CD4-positive, alpha-beta T cell treated with Interferon alpha-2 for 1 hour (primary cell): ENCODE measurements at regions not wholly inside any gene's neighbourhood (a gene's known extent, or its start where the extent isn't known, plus 50 kb on each side); places are given as distances from the start of the nearest gene placed in this dataset.
"Not testable (repeated sequence)": the region's sequence is repeated elsewhere in the genome, so short reads cannot be mapped to it uniquely, and the experiment has no call there.

Source experiments
- DNase-seq, 2 donors: peaks; one replicate each; pipeline ENCODE4 v3.0.0-alpha.2; 2020 to 2022

DNA sequence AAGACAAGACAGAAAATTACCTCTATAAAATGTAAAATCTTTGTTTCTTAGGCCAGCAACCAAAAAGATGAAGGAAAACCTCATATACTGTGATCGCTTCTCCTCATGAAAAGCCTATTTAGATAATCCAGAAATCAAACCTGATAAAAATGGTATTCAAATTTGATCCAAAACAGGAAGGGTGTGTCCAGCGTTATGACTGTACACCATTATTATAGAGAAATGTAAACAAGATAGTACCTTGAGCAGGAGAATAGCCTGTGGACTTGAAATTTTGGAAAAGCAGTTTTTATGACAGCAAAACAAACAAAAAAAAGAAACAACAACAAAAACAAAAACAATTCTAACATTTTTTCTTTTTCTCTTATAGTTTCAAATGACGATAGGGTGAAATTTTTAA, 1382.8 kb upstream of the CDH9 start:
- DNase-seq, result no peak

DNA sequence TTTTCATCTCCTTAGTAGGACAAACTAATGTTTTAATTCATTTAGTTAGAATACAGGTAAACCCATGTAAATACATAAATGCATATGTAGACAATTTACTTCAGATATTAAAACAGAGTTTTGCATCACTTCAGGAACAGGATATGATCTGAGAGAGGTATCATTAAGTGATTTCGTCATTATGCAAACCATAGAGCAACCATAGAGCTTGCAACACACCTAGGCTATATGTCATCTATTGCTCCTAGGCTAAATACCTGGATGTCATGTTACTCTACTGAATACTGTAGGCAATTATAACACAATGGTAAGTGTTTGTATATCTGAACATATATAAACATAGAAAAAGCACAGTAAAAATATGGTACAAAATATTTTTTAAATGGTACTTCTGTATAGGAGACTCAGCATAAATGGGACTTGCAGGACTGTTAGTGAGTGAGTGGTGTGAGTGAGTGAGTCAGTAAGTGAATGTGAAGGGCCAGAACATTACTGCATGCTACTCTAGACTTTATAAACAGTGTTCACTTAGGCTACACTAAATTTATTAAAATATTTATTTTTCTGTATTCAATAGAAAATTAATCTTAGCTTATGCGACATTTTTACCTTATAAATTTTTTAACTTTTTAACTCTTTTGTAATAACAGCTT, 1377.5 kb upstream of the CDH9 start:
- no peak for DNase-seq

DNA sequence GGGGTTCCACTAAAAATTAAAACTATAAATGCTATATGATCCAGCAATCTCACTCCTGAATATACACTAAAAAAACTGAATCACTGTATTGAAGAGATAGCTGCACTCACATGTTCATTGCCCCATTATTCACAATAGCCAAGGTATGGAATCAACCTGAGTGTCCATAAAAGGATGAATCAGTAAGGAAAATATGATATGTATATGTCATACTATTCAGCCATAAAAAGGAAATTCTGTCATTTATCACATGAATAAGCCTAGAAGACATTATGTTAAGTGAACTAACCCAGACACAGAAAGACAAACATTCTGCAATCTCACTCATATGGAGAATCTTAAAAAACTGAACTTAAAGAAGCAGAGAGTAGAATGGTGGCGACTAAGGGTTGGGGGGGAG, 1376.2 kb upstream of the CDH9 start:
- no peak for DNase-seq

DNA sequence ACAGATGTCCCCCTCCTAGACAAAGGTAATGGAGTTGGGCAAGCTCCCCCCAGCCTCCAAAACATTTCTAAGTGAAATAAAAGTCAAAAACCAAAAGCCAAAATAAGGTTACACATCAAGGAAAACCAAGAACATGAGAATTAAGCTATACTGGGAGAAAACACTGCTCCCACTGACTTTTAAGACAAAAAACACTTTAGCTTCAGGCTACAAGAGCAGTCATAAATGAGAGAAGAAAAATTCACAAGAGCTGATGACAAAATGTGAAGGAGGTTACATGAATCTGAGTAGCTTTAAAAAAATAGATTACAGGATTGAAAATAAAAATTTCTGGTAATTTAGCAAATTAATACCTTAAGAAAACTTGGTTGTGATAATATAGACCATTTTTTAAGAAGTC, 1370.3 kb upstream of the CDH9 start:
- no peak for DNase-seq

DNA sequence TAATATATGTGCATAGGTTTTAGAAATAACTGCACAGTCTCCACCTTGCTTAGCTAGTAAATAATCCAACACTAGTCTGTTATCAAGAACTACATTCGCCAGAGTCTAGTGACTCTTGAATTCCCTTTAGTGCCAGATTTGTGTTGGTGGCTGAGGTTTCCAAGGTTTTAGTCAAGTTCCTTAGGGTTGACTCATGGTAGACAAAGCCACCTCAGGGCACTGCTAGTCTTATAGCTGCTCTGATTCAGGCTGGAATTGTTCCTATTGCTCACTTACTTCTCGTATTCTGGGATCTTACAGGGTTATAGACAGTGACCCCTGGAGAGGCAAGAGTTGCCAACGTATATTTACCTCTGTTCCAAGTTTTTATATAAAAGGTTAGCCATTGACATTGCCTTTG, 1369.8 kb upstream of the CDH9 start:
- no peak for DNase-seq

DNA sequence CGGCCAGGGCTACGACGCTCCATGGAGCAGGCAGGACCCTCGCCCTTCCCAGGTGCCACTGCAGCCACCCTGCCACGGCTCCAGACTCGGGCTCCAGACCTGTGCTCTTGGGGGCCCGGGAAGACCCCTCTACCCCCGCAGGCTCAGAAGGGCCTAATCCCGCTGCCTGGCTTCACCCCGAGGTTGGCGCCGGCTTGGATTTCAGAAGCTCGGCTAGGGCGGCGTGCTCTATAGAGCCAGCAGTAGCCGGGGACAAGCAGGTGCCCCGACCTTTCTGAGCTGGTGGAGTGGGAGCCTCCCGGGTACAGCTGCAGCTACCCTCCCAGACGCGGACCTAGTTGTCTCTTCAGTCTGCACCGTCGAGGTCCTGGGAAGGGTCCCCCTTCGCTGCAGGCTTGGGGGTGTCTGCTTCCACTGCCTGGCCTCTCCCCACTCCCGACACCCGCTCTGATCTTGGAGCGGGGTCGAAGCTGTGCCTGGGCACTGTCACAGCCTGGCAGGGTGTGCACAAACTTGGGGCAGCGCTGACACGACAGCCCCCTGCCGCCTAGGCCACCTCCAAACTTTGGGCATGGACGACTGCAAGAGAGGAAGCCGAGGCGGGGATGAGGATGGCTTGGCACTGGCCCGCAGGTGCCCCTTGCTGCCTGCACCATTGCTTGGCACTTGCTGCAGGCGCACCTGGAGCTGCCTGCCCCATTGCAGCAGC, 1366.1 kb upstream of the CDH9 start:
- DNase-seq, result no peak

DNA sequence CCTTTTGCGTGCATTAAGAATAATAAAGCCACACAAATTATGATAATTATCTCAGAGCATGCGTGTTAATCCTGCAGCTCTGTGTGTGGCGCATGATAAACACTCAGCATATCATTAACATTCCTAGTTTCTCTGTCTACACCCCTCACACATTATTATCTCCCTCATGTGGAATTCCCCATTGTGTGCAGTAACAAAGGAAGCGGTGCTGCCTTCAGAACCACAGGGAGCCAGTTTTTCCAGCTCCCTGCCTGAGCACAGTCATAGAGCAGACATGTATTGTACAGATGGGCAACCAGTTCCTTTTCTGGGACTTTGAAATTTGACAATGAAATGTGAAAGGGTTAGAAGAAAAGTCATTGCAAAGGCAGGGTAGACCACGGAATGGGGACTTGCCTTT, 1365.5 kb upstream of the CDH9 start:
- no peak for DNase-seq

DNA sequence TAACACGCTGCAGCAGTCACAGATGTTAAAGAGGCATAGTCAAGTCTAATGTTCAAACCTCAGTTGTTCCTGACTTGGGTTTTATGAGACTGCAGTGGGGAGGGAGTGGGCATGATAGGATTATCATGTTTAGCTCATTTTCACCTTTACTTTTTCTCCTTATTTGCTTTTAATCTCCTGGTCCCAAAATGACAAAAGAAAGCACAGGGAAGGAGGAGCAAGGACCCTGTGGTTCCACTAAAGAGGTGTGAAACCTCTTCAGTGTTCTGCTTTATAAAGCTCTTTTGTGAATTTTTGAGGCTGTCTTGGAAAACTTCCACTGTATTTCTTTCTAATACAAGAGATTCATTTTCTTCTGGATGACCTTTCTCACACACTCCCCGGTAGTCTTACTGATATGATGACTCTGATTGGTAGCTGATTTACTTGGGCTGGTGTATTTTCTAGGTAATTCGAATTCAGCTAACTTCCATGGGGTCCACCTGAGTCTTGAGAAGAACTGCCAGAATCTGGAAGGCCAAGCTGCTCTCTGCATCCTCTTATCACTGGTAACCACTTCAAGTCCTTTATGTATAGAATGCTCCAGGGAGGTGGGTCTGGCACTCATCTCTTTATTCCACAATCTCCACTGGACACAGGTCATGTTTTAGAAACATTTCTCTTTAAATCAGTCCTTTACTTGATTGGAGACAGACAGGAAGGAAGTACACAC, 1364.4 kb upstream of the CDH9 start:
- DNase-seq, result no peak

DNA sequence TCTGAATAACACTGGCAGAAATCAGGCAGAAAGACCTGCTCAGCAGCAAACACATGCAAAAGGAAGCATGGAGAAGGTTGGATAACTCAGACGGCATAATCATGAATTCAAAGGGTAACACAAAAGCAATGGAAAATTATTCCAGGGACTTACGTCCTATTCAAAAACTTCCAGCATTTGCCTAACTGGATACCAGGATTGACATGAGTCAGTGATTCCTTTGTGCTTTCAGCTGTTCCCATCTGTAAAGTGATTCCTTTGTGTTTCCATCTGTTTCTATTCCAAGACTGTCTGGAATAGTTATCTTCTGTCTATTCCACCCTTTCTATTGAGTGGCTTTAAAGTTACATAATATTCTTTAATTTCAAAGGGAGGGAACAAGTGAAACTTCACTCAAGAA, 1361.7 kb upstream of the CDH9 start:
- no peak for DNase-seq

DNA sequence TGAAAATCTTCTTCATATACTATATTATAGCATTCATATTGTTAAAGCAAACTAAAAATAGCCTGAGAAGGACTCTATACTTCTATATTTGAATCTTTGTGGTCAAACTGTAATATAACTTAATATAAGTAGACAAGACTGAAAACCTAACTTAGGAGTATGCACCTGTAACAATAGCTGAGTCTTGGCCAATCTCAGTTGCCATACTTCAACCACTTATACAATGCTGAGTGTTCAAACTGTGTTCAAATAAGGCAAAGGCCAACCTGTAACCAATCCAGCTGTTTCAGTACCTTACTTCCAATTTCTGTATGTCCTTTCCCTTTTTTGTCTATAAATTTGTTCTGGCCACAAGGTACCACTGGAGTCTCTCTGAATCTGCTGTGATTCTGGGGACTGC, 1360.8 kb upstream of the CDH9 start:
- no peak for DNase-seq

DNA sequence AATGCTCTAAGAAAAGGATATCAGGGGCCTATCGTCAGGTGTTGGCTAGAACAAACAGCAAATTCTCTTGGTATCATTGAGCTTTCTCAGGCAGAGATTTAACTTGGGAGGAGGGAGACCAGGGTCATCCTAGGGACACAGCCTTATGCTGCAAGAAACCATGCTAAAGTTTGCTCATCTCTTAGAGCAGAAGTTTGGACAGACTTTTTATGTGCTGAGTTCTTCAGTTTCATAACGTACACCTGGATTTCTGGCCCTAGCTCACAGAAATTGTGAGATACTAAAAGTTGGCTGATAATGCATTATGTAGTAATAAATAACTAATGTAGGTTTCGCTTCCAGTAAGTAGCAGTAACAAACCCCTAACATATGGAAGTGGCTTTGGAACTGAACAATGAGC, 1359.8 kb upstream of the CDH9 start:
- DNase-seq, result no peak

DNA sequence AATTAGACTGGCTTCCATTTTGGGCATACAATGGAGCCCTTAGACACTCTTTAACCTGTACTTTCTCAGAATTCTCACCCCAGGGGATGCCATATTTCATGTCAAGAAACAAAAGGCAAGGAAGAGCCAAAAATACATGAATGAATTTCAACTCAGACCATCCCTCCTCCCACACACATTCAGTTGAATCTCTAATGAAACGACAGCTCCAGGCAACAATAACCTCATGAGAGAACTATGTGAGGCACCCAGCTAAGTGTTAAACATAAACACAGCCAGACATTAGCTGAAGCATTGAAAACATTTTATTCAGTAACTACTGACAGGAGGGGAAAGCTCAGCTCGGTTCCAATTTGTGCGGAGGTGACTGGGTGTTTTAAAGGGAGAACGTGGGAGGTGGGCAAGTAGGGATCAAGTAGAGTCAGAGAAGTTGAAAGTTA, 1359.1 kb upstream of the CDH9 start:
- no peak for DNase-seq

DNA sequence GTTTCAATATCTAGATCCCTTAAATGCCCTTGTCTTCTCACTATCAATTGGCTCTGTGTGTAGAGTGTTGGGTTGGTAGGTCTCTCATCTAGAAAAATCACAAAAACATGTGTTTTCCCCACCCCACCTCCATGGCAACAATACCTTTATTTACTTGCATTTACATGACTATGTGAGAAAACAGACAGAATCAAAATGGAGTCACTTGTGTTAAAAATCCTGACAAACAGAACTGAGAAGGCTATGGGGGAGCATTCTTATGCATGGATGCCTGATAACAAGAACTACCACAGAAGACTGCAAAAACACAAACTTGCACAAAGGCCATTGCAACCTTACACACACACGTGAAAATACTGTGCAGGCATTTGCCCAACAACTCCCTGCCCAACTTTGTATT, 1352.9 kb upstream of the CDH9 start:
- no peak for DNase-seq

DNA sequence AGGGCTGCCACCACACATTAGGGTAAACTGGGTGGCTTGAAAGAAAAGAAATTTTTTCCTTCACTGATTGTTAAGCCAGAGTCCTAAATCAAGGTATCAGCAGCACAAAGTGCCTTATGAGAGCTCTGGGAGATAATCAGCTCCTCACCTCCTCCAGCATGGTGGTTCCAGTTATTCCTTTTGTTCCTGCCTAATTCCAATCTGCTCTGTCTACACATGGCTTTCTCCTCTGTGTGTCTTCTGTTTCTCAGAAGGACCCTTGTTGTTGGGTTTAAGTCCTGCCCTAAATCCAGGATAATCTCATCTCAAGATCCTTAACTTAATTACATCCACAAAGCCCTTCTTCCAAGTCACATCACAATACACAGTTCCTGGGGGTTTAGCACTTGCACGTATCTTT, 1352.0 kb upstream of the CDH9 start:
- DNase-seq, result no peak

DNA sequence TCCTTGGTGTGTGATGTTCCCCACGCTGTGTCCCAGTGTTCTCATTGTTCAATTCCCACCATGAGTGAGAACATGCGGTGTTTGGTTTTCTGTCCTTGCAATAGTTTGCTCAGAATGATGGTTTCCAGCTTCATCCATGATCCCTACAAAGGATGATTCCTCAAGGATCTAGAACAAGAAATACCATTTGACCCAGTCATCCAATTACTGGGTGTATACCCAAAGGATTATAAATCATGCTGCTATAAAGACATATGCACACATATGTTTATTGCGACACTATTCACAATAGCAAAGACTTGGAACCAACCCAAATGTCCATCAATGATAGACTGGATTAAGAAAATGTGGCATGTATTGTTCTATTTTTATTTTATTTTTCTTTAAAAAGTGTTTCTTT, 1351.3 kb upstream of the CDH9 start:
- DNase-seq, result not testable (repeated sequence)

DNA sequence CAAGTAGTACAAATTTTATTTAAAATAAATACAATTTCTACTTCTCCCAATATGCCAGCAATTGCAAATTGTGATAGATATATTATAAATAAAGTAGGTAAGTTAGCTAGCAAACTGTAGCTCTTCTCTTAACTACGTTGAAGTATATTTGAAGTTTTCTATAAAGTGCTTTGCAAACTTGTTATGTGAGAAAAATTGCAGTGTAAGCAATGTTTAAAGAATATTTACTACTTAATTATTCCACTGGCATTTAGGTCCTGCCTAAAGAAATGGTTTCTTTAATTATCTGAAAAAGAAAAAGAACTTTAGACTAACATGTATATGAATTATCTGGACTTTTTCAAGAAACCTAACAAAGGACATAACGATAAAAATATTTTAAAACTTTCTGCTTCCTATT, 1350.0 kb upstream of the CDH9 start:
- no peak for DNase-seq

DNA sequence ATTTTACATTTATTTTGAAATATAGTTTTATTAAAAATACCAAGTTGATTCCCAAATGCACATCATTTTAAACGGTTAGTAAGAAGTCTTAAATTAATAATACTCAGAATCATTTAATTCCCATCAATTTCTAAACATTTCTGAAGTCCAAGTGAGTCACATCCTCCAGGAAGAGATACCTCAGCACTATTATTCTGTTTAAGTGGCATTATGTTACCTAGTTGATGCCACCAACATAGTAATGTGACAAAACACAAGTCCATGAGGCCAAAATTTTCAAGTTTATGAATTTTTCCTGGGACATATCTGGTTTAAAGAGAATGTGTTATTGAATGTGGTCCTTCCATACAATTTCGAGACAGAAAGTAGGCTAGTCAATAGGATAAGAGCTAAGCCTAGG, 1348.3 kb upstream of the CDH9 start:
- DNase-seq, result no peak

DNA sequence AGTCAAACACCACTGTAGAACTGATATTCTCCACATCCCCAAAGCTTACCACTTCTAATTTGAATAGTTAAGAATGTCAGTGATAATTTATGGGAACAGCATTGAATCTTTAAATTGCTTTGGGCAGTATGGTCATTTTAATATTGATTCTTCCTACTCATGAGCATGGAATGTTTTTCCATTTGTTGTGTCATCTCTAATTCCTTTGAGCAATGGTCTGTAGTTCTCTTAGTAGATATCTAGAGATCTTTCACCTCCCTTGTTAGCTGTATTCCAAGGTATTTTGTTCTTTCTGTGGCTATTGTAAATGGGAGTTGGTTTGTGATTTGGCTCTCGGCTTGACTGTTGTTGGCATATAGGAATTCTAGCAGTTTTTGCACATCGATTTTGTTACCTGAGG, 1341.8 kb upstream of the CDH9 start:
- no peak for DNase-seq

DNA sequence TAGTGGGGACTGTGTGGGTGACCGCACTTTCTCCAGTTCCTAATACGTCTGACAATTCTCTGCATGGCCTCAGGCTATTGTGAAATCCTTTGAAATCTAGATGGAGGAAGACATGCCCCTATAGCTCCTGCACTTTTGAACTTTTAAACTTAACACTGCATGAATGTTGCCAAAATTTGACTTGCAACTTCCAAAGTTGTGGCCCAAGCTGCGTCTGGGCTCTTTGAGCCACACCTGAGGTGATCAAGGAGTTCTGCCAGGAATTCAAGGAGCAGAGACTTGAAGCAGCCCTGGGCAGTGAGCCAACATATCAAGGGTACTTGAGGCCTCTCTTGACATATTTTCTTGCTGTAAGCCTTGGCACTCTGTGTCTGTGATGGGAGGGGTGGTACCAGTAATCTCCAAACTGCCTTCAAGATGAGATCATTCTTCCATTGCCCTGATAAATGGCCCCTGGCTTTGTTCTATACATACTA, 1336.1 kb upstream of the CDH9 start:
- DNase-seq, result no peak

DNA sequence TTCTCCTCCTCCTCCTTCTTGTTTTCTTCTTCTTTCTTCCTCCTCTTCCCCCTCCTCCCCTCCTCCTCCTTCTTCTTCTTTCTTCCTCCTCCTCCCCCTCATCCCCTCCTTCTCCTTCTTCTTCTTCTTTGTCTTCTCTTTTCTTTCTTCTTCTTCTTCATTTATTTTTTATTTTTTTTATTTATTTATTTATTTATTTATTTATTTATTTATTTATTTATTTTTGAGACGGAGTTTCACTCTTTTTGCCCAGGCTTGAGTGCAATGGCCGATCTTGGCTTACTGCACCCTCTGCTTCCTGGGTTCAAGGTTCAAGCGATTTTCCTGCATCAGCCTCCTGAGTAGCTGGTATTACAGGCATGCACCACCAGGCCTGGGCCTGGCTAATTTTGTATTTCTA, 1332.5 kb upstream of the CDH9 start:
- DNase-seq, result no peak

DNA sequence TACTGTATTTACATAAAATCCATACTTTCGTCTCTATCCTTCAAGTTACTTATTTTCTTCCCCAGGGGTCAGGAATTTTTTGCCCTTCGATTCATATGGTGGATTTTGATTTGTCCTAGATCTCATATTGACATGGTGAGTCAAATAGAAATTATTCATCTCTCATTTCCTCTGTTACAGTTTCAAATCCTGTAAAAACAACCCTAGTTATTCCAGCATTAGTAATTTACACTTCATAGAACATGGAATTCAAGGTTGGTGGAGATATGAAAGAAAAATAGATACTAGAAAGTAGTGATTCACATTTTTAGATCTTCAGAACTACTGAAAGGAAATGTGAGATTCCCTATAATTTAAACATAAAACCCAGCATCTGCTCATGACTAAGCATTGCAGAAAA, 1331.0 kb upstream of the CDH9 start:
- no peak for DNase-seq

DNA sequence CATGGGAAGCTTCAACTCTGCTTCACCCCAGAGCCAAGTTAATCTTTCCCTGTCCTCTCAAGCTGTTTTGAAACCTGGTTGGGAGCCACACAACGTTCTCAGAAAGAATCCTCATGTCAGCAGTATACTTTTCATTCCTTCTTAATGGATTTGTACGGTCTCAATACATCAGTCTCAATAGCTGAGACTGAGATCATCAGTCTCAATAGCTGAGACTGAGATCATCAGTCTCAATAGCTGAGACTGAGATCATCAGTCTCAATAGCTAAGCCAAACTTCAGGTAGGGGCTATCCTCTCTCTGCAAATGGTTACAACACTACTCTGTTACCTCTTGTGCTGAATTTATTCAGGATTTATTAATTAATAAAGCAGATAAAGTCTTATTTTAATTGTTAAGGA, 1317.4 kb upstream of the CDH9 start:
- DNase-seq, result no peak

DNA sequence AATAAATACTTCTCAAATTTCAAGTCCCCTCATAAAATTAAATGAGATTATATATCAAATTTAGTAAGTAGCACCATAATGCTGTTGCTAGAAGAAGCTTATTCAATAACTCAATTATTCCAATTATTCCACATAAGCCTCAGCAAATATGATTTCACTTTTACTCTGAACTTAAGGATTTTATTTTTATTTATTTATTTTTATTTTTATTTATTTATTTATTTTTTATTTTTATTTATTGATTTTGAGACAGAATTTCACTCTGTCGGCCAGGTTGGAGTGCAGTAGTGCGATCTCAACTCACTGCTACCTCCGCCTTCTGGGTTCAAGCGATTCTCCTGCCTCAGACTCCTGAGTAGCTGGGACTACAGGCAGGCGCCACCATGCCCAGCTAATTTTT, 1308.3 kb upstream of the CDH9 start:
- DNase-seq, result no peak

DNA sequence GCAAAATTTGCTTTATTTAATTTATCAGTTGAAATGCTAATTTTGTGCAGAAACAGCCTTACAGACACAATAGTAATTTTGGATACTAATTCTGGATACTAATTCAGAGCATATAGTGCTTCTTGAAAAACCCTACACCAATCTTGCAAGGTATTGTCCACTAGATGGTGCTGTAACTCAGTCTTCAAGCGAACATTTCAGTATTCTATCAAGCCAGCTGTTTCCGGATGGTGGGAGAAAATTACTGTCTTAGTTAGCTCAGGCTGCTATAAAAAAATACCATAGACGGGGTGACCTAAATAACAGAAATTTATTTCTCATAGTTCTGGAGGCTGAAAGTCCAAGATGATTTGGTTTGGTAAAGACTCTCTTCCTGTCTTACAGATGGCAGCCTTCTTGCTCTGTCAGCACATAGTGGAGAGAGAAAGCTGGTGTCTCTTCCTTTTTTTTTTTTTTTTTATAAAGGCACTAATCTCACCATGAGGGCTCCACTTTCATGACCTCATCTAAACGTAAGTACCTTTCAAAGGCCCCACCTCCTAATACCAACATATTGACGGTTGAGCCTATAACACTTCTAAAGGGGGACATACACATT, 1306.5 kb upstream of the CDH9 start:
- no peak for DNase-seq
